ENCODE measurements at regions not wholly inside any gene's neighbourhood (a gene's known extent, or its start where the extent isn't known, plus 50 kb on each side); places are given as distances from the start of the nearest gene placed in this dataset.

DNA sequence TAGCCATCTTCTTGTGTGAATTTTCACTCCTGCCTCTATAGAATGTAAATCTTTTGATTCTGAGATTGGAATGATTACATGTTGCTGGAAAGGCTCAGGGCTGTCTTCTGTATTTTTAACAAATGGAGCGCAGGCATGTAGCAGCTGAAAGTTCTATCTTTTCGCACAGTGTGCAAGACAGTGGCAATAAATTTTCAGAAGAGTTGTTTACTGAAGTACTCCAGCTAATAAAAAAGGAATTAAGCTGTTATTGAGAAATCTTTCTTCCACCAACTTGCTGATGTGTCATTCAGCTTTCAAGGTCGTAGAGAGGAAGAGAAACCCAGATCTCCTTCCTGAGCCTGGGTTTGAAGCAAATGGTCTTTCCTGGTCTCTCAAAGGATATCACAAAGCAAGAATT is 122.0 kb upstream of the PUDP start:
- DNase-seq = peak; percentile 42

DNA sequence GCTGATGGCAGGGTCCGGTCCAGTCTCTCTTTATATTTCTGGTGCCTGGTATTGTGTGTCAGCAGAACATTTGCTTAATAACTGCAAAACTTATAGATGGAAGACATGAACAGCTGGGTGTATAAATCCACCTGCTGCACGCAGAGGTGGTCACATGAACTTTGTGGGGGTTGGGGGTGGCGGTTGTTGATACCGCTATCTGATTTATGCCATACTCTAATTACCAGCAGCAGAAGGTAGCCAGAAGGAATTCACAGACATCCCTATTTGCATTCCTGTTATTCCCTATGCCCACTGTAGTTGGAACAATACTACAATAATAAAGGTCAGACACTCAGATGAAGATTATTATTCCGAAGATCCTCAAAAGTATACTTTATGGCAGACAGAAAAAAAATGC is 121.6 kb upstream of the PUDP start:
- no peak for DNase-seq

DNA sequence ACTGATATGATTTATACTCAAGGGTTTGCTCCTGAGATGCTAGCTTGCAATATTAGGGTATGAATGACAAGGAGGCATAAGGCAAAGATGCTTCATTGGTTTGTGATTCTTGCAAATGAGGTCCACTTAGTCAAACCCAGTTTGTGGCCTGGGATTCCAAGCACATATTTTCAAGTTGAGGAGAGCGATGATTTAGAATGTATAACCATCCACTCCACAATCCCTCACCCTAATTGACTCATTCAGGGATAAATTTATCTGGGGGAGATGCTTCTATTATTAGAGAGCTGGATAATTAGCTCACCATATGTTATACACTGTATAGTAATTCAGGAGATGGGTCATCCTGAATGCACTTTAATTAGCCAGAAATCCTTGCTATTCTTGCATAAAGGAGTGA is 118.3 kb upstream of the PUDP start:
- peak; percentile 71 for DNase-seq

DNA sequence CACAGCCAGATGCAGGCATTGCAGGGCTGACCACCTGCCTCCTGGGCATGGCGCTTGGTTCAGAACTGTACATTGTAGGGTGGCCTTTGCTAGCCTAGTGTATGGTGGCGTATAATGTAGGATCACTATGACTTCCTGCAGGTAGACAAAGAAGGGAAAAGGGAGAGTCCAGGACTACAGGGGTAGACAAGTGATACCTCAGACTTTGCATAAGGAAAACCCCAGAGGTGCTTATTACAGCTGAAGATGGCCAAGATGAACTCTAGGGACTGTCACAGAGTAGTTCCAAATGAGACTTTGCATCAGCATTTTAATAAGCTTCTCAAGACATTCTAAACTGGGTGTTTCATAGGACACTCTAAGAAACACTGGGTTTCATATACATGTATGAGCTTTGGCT is 116.4 kb upstream of the PUDP start:
- no peak for DNase-seq

DNA sequence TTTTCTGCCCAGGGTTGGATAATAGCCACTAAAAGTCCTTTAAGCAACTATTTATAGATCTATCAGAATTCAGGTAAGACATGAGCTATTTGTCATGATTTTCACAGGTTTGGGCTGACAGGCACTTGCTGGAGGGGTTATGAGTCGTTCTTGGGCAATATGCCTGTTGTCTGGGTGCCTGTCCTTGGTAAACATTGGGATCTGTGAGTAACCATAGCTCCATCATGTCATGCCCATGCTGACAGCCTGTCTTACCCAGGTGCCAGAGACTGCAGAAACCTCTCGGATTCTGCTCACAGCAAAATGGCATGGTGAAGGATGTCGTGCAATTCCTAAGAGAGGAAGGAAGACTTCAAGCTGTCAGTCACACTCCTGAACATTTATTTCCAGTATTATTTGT is 116.0 kb upstream of the PUDP start:
- DNase-seq = peak; percentile 19

DNA sequence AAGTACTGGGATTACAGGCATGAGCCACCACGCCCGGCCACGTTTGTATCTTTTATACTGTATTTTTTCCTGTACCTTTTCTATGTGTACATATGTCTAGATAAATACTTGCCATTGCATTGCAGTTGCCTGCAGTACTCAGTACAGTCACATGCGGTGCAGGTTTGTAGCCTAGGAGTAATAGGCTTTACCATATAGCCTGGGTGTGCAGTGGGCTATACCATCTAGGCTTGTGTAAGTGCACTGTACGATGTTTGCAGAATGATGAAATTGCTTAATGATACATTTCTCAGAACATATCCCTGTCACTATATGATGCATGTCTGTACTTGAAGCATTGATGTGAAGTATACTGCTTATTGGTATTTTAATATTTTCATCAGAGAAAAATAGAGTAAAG is 115.4 kb upstream of the PUDP start:
- DNase-seq = no peak

DNA sequence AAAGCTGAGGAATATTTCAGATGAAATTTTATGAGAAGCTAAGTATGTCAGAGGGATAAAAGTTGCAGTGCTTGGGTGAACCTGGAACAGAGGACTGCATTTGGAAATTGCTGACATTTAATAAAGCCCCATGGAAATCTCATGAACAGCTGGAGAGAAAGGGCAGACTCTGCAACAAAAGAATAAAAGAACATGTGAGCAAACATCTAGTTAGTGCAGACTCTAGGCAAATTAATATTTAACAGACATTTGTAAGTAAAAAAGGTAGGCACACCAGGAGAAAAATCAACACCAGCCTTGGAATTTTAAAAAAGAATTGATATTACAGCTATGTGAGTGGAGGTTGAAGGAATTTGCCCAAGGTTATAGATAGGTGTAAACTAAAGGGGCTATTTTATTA is 114.6 kb upstream of the PUDP start:
- no peak for DNase-seq

DNA sequence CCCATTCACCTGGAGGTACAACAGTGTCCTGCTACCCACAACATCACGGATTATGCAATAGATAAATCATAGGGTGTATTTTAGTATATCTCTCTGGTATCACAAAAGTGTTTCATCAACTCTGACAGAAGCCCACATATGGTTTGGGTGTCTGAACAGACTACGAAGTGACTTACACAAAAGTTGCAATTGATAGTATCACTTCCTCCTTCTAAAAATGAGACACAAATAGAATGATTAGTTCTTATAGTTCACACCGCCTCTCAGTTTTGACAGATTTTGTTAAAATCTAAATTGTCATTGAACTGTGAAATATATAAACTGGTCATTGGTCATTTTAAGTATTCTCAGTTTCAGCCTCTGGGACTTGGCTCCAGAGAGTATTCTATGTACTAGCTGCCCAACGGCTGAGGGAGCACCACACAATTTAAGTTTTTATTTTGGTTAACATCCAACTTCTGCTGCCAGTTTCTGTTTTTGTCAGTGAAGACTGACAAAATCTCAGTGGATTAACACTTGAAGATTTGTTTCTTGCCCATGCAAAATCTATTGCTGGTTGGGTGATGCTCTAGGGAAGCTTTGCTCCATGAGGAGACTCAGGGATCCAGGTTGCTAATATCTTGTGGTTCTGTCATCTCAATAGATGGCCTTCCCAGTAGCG is 113.8 kb upstream of the PUDP start:
- DNase-seq = no peak

DNA sequence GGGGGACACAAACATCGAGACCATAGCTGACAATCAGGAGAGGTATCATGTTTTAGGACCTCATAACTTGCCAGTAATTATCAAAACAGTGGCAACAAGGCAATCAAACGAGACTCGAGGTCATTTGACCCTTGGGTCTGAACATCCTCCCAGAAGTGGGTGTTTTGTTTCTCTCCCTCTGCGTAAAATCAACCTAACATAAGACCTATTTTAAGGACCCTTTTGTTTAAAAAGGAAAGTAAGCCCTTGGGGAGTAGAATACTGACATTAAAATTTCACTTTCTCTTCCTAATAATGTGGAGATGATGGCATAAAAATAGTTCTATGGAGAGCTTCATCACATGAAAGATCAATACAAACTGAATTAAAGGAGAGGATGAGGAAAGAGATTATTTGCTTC is 106.2 kb upstream of the PUDP start:
- no peak for DNase-seq

DNA sequence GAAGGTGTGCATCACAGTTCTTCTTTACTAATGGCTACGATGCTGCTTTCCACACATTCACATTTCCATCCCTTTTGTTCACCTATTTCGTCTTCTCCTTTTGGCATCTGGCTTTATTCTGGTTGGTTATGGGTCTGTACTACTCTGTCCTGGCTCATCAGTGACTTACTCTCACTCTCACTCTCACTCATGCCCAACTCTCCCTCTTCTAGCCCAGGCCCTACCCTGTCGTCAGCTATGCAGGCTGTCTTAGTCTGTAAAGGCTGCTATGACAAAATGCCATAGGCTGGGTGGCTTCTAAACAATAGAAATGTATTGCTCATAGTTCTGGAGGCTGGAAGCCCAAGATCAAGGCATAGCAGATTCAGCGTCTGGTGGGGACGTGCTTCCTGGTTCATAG is 105.6 kb upstream of the PUDP start:
- no peak for DNase-seq

DNA sequence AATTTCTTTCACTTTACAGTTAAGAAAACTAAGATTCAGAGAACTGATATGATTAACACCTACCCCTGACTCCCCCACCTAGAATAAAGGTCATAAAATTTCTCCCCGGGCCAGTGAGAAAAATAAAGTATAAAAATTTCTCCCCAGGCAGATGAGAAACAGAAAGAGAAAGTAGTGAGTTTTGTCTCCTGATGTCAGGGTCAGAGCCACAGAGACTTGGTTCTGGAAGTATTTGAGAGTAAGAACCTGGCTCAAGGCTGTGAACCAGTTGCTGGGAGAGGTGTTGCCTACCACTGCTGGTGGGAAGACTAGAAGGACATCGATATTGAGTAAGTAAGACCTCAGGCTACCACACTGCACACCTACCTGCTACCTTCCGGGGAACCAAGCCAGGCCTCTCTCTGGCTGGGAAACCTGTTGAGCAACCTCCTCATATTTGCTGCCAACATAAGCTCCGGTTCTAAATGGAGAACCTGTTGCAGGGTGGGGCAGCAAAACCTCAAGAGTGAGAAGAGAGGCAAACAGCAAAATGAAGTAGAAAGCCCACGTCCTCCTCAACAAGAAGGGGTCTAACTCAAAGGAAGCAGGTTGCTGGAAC is 104.2 kb upstream of the PUDP start:
- DNase-seq = no peak

DNA sequence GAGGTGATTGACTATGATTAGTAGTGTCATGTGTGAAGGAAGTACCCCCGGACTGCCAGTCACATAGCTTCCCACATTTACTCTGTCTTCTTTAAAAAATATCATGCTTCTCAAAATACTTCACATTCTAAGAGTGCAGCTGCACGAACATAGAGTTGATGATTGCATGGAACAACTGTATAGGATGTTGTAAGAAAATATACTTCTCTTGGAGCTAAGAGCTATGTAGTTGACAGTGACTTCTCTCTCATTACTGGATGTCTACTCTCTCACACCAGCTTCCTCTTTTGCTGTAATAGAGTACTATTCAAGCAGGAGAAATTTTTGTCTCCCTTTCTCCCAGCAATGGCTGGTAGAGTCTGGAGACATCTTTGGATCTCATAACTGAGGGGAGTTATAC is 99.4 kb upstream of the PUDP start:
- DNase-seq = no peak

DNA sequence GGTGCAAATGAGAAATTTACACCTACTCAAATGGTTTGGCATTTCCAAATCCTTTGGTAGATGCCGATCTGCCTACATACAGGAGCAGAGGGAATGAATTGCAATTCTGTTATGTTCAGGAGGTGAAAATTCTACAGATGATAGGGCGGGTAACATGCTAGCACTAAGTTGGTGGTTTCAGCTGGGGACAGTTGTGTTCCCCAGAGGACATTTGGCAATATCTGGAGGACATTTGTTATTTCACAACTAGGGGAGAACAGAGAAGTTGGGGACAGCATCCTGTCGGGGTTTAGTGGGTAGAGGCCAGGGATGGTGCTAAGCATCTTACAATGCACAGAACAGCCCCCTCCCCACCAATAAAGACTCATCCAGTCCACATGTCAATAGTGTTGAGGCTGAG is 96.5 kb upstream of the PUDP start:
- DNase-seq = no peak

DNA sequence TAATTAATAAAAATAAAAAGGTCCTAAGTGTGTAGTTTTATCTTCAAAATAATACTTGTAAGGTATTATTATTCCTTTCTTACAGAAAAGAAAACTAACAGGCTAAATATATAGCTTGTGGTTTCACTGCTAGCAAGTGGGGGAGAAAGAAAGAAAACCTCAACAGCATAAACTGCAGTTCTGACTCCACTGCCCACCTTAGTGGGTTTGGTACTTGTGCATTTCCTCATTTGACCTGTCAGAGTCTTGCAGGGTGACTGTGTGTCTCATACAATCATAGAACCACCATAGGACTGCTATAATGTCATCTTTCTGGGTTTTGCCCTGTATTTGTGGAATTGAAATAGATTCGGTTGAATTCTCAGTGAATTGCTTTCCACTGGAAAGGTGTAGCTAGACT is 94.7 kb upstream of the PUDP start:
- DNase-seq = no peak

DNA sequence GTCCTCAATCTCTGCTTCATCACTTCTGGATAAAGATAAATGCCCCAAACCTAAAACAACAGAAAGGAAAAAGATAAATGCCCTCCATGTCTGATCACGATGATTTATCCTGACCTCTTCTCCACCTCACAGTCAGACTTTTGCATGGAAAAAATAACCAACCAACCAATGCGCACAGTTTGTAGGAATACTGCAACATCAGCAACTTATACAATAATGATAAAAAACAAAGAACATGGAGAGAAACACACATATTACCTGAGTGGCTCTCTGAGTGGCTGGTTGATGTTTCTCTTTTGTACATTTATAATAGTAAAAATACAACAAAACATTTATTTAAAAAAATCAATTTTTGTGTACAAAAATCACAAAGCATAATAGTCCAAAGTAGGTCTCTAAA is 93.0 kb upstream of the PUDP start:
- no peak for DNase-seq

DNA sequence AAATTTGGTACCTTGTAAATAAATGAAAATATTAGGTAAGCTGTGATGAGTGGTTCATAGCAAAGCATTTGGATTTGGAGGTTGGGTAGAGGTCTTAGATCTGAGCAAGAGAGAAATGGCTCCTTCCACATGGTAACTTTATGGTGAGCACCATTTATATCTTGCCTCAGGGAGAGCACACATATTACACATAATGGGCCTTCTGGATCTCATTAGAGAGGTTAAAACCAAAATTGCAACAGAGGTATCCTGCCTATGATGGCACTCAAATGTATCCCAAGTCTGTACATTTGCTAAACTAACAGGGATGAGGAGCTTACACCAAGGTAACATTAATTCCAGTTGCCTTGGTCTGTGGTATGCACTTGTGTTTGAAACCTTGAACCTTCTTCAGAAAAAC is 87.1 kb upstream of the PUDP start:
- no peak for DNase-seq

DNA sequence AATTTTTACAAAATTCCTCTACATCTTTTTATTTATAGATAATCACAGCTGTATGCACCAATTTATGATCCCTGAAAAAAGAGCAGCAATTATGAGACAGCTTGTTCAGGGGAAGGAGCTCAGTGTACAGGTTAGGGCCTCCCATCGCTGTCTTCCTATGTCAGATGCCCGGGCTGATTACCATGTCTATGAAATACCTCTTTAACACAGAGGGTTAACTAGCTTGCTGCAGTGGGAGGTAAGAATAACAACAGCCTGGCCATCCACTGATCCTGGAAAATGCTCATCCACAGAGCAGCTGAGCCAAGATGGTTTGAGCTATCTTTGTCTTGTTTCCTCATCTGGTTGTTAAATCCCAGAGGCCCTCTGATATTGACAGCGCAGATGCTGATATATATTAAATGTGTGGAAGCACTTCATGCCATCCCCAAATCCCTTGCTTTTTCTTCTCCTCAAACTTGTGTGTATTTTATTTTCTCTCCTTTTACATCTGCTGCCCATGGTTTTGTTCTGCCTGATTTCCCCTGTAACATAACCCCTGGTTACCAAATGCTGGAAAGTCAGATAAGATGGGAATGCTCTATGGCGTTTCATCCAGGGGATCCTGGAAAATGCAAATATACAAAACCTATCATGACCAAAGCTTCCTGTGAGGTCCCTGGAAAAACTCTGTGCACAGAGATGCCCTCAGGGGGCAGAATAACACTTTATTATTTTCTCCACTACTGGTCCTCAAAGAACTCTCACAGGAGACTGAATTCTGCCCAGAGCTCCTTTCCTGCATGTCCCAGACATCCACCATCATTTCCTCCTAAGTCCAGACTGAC is 85.8 kb upstream of the PUDP start:
- DNase-seq = no peak

DNA sequence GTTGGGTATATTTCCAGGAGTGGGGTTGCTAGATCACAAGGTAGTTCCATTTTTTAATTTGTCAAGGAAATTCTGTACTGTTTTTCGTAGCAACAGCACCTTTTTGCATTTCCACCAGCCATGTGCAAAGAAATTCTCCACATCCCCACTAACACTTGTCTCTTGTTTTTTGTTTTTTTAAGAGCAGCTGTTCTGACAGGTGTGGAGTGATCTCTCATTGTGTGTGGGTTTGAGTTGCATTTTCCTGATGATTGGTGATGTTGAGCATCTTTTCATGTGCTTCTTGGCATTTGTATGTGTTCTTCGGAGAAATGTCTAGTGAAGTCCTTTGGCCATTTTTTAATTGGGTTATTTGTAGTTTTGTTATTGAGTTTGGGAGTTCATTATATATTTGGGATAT is 80.3 kb upstream of the PUDP start:
- DNase-seq = no peak

DNA sequence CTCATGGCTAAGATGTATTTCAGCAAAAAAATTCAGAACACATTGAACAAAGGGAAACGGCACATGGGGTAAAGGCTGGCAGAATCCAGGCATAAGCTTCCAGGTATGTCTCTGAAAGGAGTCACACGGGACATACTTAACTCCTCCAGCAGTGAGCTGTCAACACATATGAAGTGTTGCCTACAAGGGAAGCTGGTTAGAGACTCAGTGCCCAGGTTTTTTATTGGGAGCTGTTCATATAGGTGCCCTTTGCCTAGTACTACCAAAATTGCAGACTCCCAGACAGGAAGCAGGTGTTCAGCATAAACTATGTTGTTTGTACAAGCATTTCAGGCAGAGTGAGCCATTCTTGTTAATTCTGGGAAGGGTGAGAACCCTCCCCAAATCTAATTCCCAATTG is 77.4 kb upstream of the PUDP start:
- DNase-seq = no peak

DNA sequence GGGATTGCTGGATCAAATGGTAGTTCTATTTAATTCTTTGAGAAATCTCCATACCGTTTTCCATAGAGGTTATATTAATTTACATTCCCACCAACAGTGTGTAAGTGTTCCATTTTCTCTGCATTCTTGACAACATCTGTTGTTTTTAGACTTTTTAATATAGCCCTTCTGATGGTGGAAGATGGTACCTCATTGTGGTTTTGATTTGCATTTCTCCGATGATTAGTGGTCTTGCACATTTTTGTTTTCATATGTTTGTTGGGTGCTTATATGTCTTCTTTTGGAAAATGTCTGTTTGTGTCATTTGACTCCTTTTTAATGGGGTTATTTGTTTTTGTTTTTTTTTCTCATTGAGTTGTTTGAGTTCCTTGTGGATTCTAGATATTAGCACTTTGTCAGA is 75.3 kb upstream of the PUDP start:
- no peak for DNase-seq

DNA sequence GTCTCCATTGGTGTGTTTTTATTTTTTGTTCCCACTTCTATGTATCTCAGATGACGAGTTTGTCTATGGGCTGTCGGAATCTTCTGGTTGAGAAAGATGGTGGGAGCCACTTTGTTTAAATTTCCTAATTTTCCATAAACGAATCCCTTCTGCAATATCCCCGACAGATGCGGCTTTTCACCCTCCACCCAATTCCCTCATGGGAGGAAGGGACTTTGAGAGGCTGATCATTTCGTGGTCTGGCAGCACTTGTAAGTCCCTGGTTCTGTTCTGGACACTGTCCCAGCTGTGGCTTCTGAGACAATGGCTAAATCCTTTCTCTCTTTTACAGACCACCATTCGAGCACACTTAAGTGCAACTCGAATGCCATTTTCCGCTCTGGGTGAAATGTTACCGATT is 72.2 kb upstream of the PUDP start:
- DNase-seq = no peak

DNA sequence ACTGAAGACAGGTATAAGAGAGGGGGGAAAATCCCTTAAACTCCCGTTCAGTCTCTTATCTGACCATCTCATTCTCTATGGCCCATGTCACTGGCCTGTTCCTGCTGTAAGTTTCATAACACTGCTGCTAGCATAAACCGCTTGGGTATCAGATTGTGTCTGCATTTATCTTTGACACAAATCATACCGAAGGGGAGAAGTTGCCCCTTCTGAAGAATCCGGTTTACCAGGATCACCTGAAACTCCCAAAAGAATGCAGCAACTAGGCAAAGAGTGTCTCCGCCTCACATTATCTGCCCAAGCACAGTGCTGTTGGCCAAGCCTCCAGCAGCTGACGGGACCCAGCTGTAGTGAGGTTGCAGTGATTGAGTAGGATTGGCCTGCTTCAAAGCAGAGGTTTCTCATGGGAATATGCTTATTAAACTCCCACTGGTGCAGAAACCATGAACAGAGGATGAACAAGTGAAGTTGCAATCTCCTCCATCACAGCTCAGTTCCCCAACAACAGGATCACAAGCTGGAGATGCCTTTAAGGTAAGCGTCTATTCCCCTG is 71.3 kb upstream of the PUDP start:
- no peak for DNase-seq

DNA sequence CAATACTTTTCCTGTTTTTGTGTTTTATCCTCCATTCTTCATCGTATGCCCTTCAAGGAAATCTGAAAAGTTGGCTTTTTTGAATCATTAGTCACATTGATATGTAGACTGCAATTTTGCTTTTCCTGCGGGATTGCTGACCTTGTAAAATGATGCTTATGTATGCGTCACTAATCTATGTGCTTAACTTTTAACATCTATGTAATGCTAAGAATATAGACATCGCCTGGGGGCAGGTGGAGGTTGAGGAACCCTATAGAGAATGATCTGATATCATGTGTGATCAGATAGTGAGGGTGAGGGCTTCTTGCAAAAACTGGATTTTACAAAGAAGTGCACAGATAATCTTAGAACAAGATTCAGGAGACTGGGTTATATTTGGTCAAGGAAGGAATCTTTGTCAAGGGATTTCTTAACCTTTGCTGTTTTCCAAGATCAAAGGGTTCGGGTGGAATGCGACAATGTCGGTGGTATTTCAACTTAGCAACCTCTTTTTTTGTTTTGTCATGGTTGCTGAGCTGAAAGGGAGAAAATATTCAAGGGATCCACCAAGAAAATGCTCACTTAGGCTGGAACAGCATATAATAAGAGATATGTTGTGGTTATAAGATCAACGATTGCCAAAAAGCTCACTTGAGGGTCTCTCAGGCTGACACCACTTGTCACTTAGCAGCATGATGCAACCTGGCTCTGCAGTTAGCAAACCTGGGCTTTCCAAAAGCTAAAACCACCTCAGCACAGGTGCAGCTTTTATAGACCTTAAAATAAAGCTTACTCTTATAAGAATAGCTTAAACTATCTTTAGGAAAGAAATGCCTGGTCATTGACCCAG is 70.6 kb upstream of the PUDP start:
- no peak for DNase-seq

All from fibroblast of skin of right biceps (primary cell).